NCI-H2081 (cell line): ENCODE measurements at regions not wholly inside any gene's neighbourhood (a gene's known extent, or its start where the extent isn't known, plus 50 kb on each side); places are given as distances from the start of the nearest gene placed in this dataset.

ENCODE experiments used
- DNase-seq, 2 experiments: peaks; one replicate each; lab custom pipeline; 2025; lab: John Stamatoyannopoulos, UW

DNA sequence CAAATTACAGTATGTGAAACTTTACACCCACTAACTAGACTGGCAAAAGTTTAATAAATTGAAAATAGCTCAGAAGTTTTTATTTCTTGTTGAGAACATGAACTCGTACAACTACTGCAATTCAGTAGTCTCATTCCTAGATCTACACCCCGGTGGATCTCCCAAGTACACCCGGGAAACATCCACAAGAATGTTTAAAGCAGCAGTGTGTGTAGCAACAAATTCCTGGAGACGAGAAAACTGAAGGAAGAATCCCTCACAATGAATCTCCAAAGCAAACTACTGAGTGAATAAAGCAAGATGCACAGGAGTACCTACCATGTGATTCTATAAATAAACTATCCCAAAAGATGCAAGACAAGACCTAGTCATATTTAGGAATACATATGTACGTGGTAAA, 954.0 kb upstream of the MAP3K7 start:
- DNase-seq, result no peak

DNA sequence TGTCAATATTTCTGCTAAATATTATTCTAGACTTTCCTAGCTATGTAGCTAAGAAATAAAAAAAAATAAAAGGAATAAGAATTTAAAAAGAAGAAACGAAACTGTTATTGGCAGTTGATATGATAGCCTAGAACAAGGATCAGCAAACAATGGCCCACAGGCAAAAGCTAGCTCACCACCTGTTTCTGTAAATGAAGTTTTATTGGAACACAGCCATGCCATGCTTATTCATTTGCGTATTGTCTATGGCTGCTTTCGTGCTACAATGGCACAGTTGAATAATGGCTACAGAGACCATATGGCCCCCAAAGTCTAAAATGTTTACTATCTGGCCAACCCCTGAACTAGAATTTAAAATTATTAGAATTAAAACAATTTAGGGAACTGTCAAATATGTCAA, 952.6 kb upstream of the MAP3K7 start:
- DNase-seq, result peak; percentile 14 to 66

DNA sequence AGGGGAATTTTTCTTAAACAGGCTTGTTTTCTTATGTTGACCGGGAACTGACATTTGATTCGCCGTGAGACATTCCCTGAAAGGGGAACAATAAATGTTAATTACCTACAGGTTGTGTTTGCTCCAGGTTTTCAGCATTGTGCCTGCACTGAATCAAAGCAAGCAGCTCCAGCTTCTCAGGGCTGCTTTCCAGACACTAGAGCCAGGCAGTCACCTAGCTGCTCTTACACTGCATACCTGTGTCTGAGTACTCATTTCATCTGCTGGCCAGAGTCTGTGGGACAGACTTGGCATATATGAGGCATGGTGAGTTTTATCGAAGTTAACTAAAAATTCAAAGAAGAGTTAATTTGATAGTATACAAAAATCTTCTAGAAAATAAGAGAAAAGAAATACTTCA, 951.8 kb upstream of the MAP3K7 start:
- no peak for DNase-seq

DNA sequence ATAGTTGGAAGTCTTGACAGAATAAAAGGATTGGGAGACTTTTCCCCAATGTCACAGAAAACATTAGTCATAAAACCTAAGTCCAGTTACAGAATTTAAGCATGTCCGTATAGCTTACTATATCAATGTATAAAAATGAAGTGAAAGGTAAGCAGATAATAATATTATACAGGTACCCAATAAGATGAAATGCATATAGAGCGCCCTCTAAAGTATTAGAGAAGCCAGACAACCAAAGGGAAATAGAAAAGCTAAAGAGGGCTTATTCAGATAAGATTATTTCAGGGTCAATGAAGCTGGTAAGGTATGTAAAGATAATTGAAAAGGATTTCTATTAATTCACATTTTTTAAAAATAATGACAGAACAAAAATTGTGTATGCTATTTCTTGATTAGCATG, 947.7 kb upstream of the MAP3K7 start:
- DNase-seq, result no peak

DNA sequence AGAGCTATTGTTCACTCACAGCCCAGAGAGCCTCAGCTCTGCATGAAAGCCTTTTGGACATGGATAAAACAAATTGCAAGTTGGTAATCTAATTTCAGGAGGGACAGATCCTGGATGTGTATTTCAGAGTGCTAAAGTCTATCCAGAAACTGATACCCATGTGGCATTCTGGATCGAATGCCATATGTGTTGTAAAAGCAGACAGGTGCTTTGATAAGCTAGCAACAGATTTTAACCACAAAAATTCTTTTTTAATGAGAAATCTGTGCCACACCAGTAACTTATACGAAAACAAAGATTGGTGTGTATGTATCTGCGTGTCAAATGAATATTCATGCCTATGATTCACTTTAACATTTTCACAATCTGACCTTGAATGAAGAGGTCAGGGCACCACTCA, 936.6 kb upstream of the MAP3K7 start:
- DNase-seq, result no peak

DNA sequence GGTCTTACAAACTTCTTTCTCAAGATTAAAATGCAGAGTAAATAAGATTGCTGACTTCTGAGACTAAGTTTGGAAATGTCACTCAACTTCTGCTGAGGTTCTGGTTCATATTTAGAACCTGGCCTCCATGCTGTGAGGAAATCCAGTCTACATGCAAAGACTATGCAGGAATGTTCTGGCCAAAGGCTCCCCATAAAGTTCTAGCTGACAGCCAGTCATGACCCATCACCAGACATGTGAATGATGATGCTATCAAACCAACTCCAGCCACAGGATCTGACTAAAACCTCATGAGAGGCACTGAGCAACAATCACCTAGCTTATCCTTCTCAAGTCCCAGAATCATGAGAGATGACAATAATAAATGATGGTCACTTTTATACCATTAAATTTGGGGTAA, 935.1 kb upstream of the MAP3K7 start:
- DNase-seq, result no peak

DNA sequence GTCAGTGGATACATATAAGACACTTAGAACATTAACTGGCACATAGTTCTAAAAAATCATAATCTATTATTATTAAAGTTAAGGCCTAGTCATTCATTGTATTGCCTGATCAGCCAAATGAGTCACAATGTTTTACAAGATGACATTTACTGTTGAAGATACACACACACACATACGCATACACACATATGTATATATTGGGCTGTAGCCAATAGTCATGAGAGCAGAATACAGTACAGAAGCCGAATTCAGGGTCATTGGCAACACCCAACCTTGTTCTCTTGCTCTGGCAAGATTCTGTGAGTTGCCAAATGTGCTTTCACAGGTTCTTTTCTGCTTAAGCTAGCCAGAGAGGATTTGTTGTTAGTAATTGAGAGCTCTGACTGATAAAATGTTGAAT, 922.8 kb upstream of the MAP3K7 start:
- no peak for DNase-seq

DNA sequence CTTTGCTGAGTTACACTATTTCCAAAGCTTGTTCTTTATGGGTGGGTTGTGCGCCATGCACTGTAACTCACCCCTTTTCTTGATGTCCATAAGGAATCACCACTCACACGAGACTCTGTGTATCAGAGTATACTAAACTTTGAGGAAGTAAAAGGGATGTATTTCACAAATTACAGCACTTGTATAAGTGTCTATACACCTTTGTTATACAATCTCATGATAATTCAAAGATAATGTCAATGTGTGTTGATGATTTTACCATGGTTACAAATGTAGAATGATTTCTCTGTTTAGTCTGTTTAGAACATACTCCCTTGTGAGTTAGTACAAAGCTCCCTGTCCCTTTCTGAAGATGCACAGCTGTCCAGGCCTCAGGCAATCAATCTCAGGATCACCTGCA, 922.2 kb upstream of the MAP3K7 start:
- DNase-seq, result no peak

DNA sequence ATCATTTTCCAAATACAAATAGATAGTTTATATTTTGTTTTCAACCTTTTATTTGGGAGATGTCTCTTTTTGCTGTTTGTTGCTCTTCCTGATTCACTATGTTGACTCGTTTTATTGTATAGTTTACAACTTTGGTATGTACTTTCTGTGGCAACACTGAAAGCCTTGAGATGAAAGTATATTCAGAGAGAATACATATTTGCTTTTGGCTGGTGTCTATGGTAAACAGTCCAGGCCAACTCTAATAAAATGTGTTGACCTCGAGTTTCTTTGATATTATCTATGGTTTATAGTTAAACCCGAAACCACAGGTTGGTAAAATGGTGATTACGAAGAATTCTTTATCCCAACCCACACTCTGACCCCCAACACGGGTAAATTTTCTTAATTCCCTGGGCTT, 919.6 kb upstream of the MAP3K7 start:
- no peak for DNase-seq

DNA sequence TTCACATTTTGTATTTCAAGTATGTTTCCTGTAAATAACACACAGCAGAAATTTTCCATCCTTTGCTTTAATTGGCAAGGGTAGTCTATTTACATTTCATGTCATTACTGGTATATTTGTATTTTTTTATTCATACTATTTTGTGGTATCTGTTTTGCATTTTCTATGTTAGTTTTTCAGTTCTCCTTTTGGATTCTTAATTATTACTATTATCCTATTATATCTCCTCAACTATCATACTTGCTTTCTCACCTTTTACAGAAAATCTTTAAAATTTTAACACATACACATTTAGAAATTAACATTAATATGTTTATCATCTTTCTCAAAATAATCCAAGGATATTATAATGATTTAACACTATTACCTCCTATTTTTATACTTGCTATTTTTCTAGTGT, 918.3 kb upstream of the MAP3K7 start:
- DNase-seq, result no peak

DNA sequence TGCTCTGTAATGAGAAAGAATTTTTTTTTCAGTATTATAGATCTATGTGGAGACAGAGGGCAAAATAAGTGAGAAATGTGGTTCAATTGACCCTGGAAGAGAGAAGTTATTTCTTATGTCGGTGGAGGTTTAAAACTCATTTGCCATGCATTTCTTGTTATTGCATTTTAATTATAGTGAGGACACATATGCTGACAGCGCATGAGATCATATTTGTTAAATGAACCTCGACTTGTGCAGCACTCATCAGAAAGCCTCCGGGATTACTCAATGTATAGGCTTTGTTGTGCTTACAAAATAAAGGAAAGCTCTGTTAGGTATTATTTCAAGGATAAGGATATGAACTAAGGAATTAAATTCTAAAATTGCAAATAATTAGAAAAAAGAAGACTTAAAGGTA, 915.1 kb upstream of the MAP3K7 start:
- no peak for DNase-seq

DNA sequence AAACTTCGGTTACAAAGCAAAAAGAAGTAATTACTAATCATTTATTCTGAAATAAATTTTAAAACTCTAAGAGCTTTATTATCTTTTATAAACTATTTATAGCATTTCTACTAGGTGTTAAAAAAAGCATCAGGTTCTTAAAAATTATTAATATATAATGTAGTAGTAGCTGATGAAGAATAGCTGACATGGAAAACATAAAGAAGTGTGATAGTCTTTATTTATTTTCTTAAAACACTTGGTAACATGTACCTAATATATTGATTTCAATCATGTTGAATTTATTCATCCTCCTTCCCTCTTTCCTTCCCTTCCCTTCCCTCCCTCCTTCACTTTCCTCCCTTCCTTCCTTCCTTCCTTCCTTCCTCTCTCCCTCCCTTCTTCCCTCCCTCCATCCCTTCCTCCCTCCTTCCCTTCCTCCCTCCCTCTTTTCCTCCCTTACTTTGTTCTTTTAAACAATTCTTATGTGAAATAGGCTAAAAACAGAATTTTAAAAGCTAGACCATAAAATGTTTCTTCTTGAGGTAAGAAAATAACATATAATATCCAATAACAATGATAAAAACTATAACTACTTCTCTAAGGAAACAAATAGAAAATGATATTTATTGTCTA, 913.9 kb upstream of the MAP3K7 start:
- no peak for DNase-seq

DNA sequence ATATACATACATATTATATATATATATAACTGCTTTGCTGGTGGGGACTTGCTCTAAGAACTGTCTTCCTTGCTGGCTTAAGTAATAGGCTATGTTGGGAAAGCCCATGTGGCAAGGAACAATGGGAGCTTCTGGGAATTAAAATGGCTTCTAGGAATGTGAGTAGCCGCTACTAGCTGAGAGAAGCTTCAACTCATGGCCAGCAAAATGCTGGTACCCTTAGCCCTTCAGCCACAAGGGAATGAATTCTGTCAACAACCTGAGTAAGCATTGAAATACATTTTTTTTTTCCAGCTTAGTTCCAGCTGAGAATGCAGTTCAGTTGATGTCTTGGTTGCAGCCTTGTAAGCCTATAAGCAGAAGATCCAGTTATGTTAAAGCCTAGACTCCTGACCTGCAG, 911.7 kb upstream of the MAP3K7 start:
- DNase-seq, result no peak

DNA sequence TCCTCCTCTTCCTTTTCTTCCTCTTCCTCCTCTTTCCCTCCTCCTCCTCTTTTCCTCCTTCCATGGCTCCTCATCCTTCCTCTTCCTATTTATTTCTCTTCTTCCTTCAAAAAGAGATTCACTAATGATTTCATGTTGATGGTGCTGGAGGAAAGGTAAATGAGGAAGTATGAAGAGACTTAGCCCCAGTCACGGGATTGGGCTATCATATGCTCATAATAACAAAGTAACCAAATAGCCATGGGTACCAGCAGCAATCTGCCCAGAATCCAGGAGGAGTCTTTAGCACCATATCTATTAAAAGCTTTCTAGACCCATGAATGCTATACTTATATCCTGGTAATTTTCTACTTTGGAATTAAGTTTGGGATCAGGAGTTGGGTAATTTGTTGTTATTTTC, 910.9 kb upstream of the MAP3K7 start:
- DNase-seq, result no peak

DNA sequence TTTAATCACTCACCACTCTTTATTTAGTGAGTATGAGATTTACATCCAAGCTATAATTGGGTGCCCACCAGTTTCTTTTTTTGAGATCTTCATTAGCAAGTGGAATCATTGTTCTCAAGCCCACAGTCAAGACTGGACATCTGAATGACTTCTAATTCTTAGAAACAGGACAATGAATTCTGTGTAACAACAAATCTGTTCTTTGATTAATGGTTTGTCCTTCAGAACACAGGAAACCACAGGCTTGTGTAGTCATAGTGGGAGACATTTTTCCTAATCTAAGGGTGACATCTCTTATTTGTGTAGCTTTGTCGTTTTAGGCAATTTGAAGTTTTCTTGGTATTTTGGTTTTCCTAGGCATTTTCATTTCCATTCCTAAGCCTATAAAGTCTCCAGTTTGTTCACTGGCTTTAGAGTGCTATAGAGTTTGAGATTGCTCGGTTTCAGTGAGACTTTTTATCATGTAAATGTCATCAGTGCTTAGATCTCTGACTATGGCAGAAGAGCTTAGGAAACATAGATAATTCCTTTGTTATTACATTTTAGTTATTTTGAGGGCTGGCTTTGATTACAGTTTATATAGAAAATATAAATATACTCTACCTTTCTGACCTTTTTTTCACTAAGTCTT, 903.9 kb upstream of the MAP3K7 start:
- DNase-seq, result no peak

DNA sequence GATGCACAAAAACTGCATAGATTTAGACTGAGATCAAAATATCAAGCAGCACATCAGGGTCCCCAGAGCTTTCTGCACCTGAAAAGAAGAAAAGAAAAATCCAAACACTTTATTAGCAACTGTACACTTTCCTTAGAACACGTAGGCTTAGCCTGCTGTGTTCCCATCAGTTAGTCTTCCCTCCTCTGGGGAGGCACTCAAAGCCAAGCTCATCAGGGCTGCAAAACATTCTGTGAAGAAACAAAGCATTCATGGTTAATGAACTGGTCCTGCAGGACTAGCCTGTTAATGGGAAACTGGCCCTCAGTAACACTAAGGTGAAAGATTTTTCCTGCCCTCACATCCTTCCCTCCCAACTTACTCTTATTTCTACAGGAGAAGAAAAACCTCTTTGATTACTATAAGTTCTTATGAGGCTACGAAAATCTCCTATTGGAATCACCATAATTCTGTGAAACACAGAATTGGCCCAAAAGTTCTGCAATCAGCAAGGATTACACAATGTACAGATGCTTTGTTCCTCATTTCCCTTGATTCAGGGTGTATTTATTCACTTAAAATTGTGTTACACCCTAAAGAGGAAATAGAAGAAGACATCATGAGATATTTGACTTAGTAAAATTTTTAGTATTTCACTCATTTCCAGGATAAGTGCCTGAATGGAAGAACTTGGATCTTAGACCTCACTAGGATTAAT, 901.0 kb upstream of the MAP3K7 start:
- DNase-seq, result no peak

DNA sequence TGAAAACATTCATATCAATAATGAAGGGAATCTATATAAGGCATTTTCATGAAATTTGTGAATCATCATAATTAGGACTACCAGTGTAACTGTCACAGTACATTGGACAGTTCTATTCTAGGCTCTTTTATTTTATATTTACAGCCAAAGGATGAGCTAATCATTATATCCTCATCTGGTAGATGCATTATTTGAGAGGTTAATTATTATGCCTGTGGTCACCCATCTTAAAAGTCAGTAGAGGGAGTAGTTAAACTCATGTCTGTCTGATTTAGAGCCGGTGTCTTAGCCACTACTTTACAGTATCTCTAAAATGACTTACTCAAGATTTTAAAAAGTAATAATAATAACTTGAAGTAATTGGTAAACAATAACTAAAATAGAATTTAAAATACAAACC, 899.3 kb upstream of the MAP3K7 start:
- DNase-seq, result no peak

DNA sequence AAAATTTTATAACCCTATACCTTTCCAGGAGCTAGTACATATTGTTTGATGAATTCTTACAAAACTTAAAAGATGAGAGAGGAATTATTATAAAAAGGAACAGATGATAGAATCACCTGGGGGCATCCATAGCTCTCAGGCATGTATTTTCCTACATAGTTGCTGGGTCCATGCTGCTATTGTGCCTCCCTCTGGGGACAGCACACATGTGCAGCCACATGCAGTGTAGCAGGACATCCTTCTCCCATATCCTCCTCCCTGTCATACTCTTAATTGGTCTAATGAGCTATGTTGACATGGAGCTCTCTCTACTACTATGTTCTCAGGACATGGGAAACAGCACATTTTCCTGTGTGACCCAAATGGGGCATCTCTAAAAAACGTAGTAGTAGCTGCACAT, 898.2 kb upstream of the MAP3K7 start:
- no peak for DNase-seq

DNA sequence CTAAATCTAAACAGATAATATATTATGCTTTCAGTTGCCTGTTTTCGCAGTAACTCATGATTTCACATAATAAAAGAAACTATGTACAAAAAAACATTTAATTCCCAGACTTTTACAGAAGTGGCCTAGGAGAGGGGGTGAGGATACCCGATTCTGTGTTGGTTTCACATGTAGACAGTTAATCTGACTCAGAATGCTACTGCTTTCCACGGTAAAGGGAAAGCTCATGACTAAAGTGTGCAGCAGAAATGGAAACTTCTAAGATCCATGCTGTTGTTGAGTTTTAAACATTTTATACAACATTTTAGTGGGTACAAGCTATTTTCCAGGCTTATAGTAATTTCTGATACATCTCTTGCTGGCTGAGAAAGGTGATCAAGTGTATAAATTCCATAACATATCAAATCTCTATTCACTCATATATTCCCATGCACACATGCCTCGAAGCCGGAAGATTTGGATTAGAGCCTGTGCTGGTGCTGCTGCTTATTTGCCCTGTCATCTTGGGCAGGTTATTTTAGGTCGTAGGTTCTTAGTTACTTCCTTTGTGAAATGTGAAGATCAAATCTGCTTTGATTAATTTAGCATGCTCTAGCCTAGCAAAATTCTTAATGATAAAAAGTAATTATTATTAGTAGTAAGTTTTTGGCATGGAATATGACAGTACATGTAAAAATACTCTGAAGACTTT, 896.7 kb upstream of the MAP3K7 start:
- no peak for DNase-seq

DNA sequence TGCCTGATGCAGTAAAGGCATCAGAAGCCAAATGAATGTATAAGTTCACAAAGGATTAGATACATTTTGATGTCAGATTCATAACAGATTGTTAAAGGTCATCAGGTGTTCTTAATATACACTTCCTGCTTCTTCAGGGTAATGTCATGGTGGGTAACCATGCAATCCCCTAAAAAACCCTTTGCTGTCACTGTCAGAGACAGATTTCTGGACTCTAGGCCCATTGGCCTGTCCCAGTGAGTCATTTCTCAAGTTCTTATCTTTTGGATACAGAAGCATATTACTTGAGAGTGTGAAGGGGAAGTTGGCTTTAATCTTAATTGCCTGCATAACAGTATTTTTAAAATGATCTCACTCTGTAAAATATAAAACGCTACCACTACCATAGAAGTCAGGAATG, 895.6 kb upstream of the MAP3K7 start:
- no peak for DNase-seq

DNA sequence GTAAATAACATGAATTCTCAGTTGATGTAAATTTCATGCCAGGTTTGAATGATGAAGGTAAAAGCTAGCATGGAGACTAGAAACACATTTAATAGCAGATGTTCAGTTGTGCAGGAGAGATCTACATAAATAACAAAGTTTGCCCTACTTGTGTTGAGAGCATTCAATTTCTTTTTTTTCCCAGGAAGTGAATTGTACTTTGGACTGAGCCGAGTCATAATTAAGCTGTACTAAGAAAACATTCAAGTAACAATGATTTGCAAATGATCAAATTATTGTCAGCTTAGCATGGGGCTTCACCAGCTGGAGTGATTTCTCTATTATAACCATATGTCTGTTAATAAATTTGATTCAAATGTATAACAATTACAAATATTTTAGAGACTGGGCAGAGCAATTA, 893.5 kb upstream of the MAP3K7 start:
- DNase-seq, result peak in 1 of 2 experiments; percentile 37

DNA sequence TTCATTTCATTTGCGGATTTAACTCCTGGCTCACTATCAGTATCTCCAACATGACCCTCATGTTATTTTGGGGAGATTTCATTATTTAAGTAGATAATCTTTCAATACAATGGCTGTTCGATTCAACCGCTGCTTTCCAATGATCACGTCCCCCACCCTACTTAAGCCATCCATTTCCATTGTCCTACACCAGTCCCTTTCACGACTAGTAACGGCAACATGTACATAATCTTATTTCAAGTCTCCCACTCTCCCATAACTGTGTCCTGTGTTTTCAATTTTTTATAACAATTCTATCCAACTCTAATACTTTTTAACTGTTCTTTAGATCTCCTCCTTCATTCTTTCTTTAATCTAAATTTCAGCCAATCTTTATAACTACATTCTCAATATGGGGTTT, 890.8 kb upstream of the MAP3K7 start:
- no peak for DNase-seq

DNA sequence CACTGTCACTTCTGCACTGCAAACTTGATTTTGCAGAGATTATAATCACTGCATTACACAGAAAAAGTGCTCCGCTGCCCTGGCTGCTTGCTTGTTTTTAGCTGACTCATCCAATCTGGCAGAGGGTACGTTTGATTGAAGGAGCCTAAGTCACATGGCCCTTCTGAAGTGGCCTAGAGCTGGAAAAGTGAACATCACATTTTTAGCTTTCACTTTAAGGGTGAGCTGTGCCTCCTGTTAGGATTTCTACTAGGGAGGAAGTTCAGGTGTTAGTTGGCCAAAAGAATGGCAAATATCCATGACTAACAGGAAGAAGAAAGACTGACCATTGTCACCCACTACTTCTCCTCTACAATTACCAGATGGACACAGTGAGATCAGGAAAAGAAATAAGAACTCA, 889.1 kb upstream of the MAP3K7 start:
- no peak for DNase-seq
